GM23338 (cell line): ENCODE measurements at regions not wholly inside any gene's neighbourhood (a gene's known extent, or its start where the extent isn't known, plus 50 kb on each side); places are given as distances from the start of the nearest gene placed in this dataset.

Experiments used
- ATAC-seq: fragments of 200-7000 bp; cut with Tn5 transposase; 3 replicates; pipeline ENCODE4 v1.9.1; 2020
- DNase-seq: peaks from one replicate; pipeline ENCODE4 v3.0.0-alpha.2; 2015; ENCODE audit warnings: low spot score
- H2AFZ ChIP-seq: fragments of 200-600 bp; sonication (generic); 2 replicates; pipeline ENCODE4 v1.8.0; 2016; ENCODE audit warnings: antibody characterized with exemption, mild to moderate bottlenecking, moderate library complexity
- H3F3A ChIP-seq: fragments of 200-600 bp; sonication (generic); replicated peaks from 2 replicates; pipeline ENCODE4 v1.8.0; 2017; ENCODE audit warnings: antibody characterized with exemption, mixed run types, low read depth
- H3K27ac ChIP-seq: fragments of 200-600 bp; sonication (generic); 2 replicates; pipeline ENCODE4 v1.6.1; 2016; ENCODE audit warnings: low read depth
- H3K27me3 ChIP-seq: fragments of 200-600 bp; sonication (generic); 2 replicates; pipeline ENCODE4 v1.8.0; 2016; ENCODE audit warnings: mild to moderate bottlenecking, mixed run types, moderate library complexity; ENCODE audit not compliant: insufficient read depth
- H3K36me3 ChIP-seq: fragments of 200-600 bp; sonication (generic); 2 replicates; pipeline ENCODE4 v1.8.0; 2016; ENCODE audit warnings: mild to moderate bottlenecking; ENCODE audit not compliant: insufficient read depth
- H3K4me1 ChIP-seq: fragments of 200-600 bp; sonication (generic); 2 replicates; pipeline ENCODE4 v1.8.0; 2016; ENCODE audit warnings: mild to moderate bottlenecking, moderate library complexity; ENCODE audit not compliant: insufficient read depth
- H3K4me2 ChIP-seq: fragments of 200-600 bp; sonication (generic); 2 replicates; pipeline ENCODE4 v1.7.1; 2017; ENCODE audit warnings: mixed run types
- H3K4me3 ChIP-seq: fragments of 200-600 bp; sonication (generic); 2 replicates; pipeline ENCODE4 v1.6.1; 2016; ENCODE audit warnings: mixed run types
- H3K79me2 ChIP-seq: fragments of 200-600 bp; sonication (generic); replicated peaks from 2 replicates; pipeline ENCODE4 v1.8.0; 2017; ENCODE audit warnings: mild to moderate bottlenecking; ENCODE audit not compliant: insufficient read depth
- H3K9me2 ChIP-seq: fragments of 200-600 bp; sonication (generic); 2 replicates; pipeline ENCODE4 v1.8.0; 2017; ENCODE audit not compliant: insufficient read depth
- H4K20me1 ChIP-seq: fragments of 200-600 bp; sonication (generic); replicated peaks from 2 replicates; pipeline ENCODE4 v1.8.0; 2017; ENCODE audit warnings: mild to moderate bottlenecking; ENCODE audit not compliant: insufficient read depth
- H3K27ac Mint-ChIP-seq: 2 replicates; pipeline ENCODE4 v1.8.0; 2020; ENCODE audit warnings: inconsistent platforms, mild to moderate bottlenecking, moderate library complexity, mixed read lengths
- H3K27me3 Mint-ChIP-seq: 3 replicates; pipeline ENCODE4 v1.8.0; 2022; ENCODE audit warnings: low read depth, mild to moderate bottlenecking, moderate library complexity, mixed read lengths, inconsistent platforms; ENCODE audit not compliant: insufficient read depth, poor library complexity
- H3K36me3 Mint-ChIP-seq: 3 replicates; pipeline ENCODE4 v1.8.0; 2021; ENCODE audit warnings: low read depth, mild to moderate bottlenecking, inconsistent platforms, moderate library complexity, mixed read lengths
- H3K4me1 Mint-ChIP-seq: 3 replicates; pipeline ENCODE4 v1.8.0; 2020; ENCODE audit warnings: mild to moderate bottlenecking, inconsistent platforms, mixed read lengths
- H3K4me3 Mint-ChIP-seq: 3 replicates; pipeline ENCODE4 v1.8.0; 2021; ENCODE audit warnings: moderate library complexity, mild to moderate bottlenecking, inconsistent platforms, mixed read lengths
- H3K9me3 Mint-ChIP-seq: 3 replicates; pipeline ENCODE4 v1.8.0; 2020; ENCODE audit warnings: moderate library complexity, mild to moderate bottlenecking, inconsistent platforms, mixed read lengths
- JUNB ChIP-seq: IDR thresholded peaks from one replicate; pipeline ENCODE4 v1.6.1; 2016; ENCODE audit warnings: antibody characterized with exemption; ENCODE audit not compliant: unreplicated experiment
- ZNF114 ChIP-seq: fragments of 250-450 bp; sonication (Bioruptor Pico); IDR thresholded peaks from 2 replicates; pipeline ENCODE4 v1.5.0; 2020; ENCODE audit warnings: mild to moderate bottlenecking, moderate library complexity
- TF ChIP-seq, protein P1 (sequence below), 2 experiments: fragments of 200-600 bp in 1 of 2; sonication (generic) in 1 of 2; conservative IDR thresholded peaks; 2 replicates each; pipeline versions ENCODE4 v1.5.1 to v1.6.1; 2016 to 2017; ENCODE audit warnings: antibody characterized with exemption in 2 of 2, low read depth in 2 of 2, mild to moderate bottlenecking in 2 of 2, moderate library complexity in 1 of 2
- TF ChIP-seq, protein P2 (sequence below): fragments of 250-450 bp; sonication (Bioruptor Pico); IDR thresholded peaks from 2 replicates; pipeline ENCODE4 v1.5.0; 2020; ENCODE audit warnings: mild to moderate bottlenecking, moderate library complexity

DNA sequence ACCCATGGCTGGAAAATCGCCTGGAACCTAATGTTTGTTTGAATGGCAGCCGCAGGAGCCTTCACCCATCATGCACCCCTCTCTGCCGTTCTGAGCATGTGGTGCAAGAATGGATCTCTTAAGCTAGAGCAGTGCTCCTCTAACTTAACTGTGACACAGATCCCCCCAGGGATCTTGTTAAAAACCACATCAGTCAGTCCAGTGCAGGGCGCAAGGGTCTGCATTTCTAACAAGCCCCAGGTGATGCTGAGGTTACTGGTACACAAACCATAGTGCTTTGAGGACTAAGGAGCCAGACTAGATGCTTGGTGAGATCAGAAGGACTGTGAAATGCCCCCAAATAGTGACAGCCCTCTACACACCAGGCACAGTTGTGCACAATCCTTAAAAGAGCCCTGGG is 87.1 kb upstream of the KCTD1 start (continued):
- TF ChIP-seq, protein P1, sequence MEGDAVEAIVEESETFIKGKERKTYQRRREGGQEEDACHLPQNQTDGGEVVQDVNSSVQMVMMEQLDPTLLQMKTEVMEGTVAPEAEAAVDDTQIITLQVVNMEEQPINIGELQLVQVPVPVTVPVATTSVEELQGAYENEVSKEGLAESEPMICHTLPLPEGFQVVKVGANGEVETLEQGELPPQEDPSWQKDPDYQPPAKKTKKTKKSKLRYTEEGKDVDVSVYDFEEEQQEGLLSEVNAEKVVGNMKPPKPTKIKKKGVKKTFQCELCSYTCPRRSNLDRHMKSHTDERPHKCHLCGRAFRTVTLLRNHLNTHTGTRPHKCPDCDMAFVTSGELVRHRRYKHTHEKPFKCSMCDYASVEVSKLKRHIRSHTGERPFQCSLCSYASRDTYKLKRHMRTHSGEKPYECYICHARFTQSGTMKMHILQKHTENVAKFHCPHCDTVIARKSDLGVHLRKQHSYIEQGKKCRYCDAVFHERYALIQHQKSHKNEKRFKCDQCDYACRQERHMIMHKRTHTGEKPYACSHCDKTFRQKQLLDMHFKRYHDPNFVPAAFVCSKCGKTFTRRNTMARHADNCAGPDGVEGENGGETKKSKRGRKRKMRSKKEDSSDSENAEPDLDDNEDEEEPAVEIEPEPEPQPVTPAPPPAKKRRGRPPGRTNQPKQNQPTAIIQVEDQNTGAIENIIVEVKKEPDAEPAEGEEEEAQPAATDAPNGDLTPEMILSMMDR (conservative IDR thresholded peaks at IDR 0.05; ENCODE audit: low read depth in 2 of 2): no peak
- TF ChIP-seq, protein P2, sequence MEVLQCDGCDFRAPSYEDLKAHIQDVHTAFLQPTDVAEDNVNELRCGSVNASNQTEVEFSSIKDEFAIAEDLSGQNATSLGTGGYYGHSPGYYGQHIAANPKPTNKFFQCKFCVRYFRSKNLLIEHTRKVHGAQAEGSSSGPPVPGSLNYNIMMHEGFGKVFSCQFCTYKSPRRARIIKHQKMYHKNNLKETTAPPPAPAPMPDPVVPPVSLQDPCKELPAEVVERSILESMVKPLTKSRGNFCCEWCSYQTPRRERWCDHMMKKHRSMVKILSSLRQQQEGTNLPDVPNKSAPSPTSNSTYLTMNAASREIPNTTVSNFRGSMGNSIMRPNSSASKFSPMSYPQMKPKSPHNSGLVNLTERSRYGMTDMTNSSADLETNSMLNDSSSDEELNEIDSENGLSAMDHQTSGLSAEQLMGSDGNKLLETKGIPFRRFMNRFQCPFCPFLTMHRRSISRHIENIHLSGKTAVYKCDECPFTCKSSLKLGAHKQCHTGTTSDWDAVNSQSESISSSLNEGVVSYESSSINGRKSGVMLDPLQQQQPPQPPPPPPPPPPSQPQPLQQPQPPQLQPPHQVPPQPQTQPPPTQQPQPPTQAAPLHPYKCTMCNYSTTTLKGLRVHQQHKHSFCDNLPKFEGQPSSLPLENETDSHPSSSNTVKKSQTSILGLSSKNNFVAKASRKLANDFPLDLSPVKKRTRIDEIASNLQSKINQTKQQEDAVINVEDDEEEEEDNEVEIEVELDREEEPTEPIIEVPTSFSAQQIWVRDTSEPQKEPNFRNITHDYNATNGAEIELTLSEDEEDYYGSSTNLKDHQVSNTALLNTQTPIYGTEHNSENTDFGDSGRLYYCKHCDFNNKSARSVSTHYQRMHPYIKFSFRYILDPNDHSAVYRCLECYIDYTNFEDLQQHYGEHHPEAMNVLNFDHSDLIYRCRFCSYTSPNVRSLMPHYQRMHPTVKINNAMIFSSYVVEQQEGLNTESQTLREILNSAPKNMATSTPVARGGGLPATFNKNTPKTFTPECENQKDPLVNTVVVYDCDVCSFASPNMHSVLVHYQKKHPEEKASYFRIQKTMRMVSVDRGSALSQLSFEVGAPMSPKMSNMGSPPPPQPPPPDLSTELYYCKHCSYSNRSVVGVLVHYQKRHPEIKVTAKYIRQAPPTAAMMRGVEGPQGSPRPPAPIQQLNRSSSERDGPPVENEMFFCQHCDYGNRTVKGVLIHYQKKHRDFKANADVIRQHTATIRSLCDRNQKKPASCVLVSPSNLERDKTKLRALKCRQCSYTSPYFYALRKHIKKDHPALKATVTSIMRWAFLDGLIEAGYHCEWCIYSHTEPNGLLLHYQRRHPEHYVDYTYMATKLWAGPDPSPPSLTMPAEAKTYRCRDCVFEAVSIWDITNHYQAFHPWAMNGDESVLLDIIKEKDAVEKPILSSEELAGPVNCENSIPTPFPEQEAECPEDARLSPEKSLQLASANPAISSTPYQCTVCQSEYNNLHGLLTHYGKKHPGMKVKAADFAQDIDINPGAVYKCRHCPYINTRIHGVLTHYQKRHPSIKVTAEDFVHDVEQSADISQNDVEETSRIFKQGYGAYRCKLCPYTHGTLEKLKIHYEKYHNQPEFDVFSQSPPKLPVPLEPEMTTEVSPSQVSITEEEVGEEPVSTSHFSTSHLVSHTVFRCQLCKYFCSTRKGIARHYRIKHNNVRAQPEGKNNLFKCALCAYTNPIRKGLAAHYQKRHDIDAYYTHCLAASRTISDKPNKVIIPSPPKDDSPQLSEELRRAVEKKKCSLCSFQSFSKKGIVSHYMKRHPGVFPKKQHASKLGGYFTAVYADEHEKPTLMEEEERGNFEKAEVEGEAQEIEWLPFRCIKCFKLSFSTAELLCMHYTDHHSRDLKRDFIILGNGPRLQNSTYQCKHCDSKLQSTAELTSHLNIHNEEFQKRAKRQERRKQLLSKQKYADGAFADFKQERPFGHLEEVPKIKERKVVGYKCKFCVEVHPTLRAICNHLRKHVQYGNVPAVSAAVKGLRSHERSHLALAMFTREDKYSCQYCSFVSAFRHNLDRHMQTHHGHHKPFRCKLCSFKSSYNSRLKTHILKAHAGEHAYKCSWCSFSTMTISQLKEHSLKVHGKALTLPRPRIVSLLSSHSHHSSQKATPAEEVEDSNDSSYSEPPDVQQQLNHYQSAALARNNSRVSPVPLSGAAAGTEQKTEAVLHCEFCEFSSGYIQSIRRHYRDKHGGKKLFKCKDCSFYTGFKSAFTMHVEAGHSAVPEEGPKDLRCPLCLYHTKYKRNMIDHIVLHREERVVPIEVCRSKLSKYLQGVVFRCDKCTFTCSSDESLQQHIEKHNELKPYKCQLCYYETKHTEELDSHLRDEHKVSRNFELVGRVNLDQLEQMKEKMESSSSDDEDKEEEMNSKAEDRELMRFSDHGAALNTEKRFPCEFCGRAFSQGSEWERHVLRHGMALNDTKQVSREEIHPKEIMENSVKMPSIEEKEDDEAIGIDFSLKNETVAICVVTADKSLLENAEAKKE: no peak
- no peak for TF ChIP-seq ZNF114 (CRISPR knock-in tag)

DNA sequence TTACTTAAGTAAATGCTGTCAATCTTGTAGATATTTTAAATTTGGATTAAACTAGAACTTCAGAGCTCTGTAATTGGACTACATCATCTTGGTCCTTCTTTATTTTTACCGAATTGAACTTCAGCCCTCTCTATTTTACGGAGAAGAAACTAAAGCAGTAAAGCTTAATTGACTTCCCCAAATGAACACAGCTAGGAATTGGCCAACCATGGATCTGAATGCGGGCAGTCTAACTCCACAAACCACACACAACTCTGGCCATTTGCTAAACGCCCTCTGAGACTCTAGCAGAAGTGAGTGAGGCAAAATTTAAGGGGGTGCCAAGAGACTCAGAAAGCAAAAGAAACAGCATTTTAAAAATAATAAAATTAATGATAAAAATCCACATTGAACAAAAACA is 86.3 kb upstream of the KCTD1 start:
- Mint-ChIP-seq H3K4me1 (no peaks in the 10 kb centered on the region), H3K9me3 (no peaks in the 10 kb centered on the region), H3K36me3 (no peaks in the 10 kb centered on the region), H3K27ac (no peak overlapping the region), H3K4me3 (no peak overlapping the region), H3K27me3 (peaks cover 1% of the 10 kb centered on the region)
- H3K9me2 ChIP-seq: no peaks in the 10 kb centered on the region
- no peak overlapping the region for H2AFZ ChIP-seq
- H3K36me3 ChIP-seq: no peaks in the 10 kb centered on the region
- no peaks in the 10 kb centered on the region for H3K27me3 ChIP-seq
- no peak overlapping the region for H3K4me2 ChIP-seq
- ATAC-seq (no peak), DNase-seq (no peak)
- H3K27ac ChIP-seq: no peak overlapping the region
- H3K4me3 ChIP-seq: no peak overlapping the region
- H3K4me1 ChIP-seq: no peaks in the 10 kb centered on the region
- H3F3A ChIP-seq: no peaks in the 10 kb centered on the region
- H4K20me1 ChIP-seq: no peaks in the 10 kb centered on the region; the same call in 1 of the 2 replicates
- no peaks in the 10 kb centered on the region for H3K79me2 ChIP-seq
- TF ChIP-seq JUNB: no peak
- TF ChIP-seq, protein P2: no peak
- TF ChIP-seq, protein P1 (conservative IDR thresholded peaks at IDR 0.05; ENCODE audit: low read depth in 2 of 2): no peak
- no peak for TF ChIP-seq ZNF114 (CRISPR knock-in tag)
